PFSK-1 (cell line): ENCODE measurements at regions not wholly inside any gene's neighbourhood (a gene's known extent, or its start where the extent isn't known, plus 50 kb on each side); places are given as distances from the start of the nearest gene placed in this dataset.

Experiments used
- FOXP2 ChIP-seq: optimal IDR thresholded peaks from 2 replicates; pipeline ENCODE3; 2011; ENCODE audit warnings: borderline replicate concordance, control low read depth, inconsistent platforms; ENCODE audit not compliant: insufficient read depth; ENCODE audit errors: extremely low read length, extremely low read depth
- POLR2AphosphoS5 ChIP-seq: IDR thresholded peaks from 2 replicates; pipeline ENCODE4 v1.6.1; 2012; ENCODE audit warnings: low read depth, mild to moderate bottlenecking, control low read depth, low read length, moderate library complexity
- REST ChIP-seq, 2 experiments: IDR thresholded peaks; 2 replicates each; pipeline versions ENCODE4 v1.6.1 to v1.8.0; 2011 to 2012; ENCODE audit warnings: low read depth in 2 of 2, low read length in 2 of 2, control low read depth in 1 of 2, inconsistent platforms in 1 of 2, mild to moderate bottlenecking in 1 of 2, moderate library complexity in 1 of 2; ENCODE audit not compliant: insufficient read depth in 1 of 2
- SIN3A ChIP-seq: IDR thresholded peaks from 2 replicates; pipeline ENCODE4 v1.6.1; 2012; ENCODE audit warnings: mild to moderate bottlenecking, low read length, moderate library complexity, borderline replicate concordance; ENCODE audit not compliant: insufficient read depth
- TAF1 ChIP-seq: IDR thresholded peaks from 2 replicates; pipeline ENCODE4 v1.6.1; 2012; ENCODE audit warnings: low read length, control low read depth, borderline replicate concordance; ENCODE audit not compliant: insufficient read depth

- TF ChIP-seq SIN3A (no peak), POLR2AphosphoS5 (no peak), FOXP2 (no peak), TAF1 (no peak), REST (IDR thresholded peaks at IDR 0.05; ENCODE audit: insufficient read depth in 1 of 2, low read depth in 2 of 2, low read length in 2 of 2) (no peak)
Measured at GRCh38 chr4:72714482-72715279, 145.7 kb upstream of the ADAMTS3 start.

- no peak for TF ChIP-seq TAF1
- TF ChIP-seq FOXP2, result no peak
- no peak for TF ChIP-seq POLR2AphosphoS5
- TF ChIP-seq REST (IDR thresholded peaks at IDR 0.05; ENCODE audit: insufficient read depth in 1 of 2, low read depth in 2 of 2, low read length in 2 of 2), result no peak
- TF ChIP-seq SIN3A, result no peak
Measured at GRCh38 chr4:72712997-72713396, 144.0 kb upstream of the ADAMTS3 start.

- no peak for TF ChIP-seq FOXP2
- TF ChIP-seq POLR2AphosphoS5, result no peak
- TF ChIP-seq REST (IDR thresholded peaks at IDR 0.05; ENCODE audit: insufficient read depth in 1 of 2, low read depth in 2 of 2, low read length in 2 of 2), result no peak
Measured at GRCh38 chr4:72709475-72709874, 140.5 kb upstream of the ADAMTS3 start.

- TF ChIP-seq SIN3A, result no peak
- no peak for TF ChIP-seq FOXP2
- TF ChIP-seq REST (IDR thresholded peaks at IDR 0.05; ENCODE audit: insufficient read depth in 1 of 2, low read depth in 2 of 2, low read length in 2 of 2), result no peak
- TF ChIP-seq TAF1, result no peak
- TF ChIP-seq POLR2AphosphoS5, result no peak
Measured at GRCh38 chr4:72706684-72707083, 137.7 kb upstream of the ADAMTS3 start.

GRCh38 chr4:72702948-72703347, 133.9 kb upstream of the ADAMTS3 start:
- TF ChIP-seq SIN3A (no peak), TAF1 (no peak), FOXP2 (no peak), POLR2AphosphoS5 (no peak), REST (IDR thresholded peaks at IDR 0.05; ENCODE audit: insufficient read depth in 1 of 2, low read depth in 2 of 2, low read length in 2 of 2) (no peak)
